T-helper 2 cell (primary cell): ENCODE measurements at regions not wholly inside any gene's neighbourhood (a gene's known extent, or its start where the extent isn't known, plus 50 kb on each side); places are given as distances from the start of the nearest gene placed in this dataset.

ENCODE experiments used
- DNase-seq, 5 experiments: peaks; one replicate each; pipeline versions ENCODE4 v3.0.0 to v3.0.0-alpha.2; 2012 to 2022

DNA sequence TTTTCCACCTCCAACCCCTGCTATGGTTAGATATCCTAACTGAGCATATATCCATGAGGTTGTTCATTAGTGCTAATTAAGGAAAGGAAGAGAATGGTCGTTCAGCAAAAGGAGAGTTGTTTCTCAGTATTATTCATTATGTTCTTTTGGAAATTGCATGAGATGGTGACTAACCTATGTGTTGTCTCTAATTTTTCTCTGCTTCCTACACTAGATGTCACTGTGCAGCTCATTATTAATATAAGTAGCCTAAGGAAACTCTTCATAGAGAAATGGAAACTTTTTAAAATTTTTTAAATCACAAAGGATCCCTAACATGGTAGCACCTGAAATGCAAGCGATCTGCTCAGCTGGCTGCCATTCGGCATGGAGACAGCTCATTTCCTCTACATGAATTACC, 67.7 kb upstream of the FAM9A start:
- DNase-seq = no peak

GRCh38 chrX:8868070-8868773, 67.0 kb upstream of the FAM9A start:
- no peak for DNase-seq

DNA sequence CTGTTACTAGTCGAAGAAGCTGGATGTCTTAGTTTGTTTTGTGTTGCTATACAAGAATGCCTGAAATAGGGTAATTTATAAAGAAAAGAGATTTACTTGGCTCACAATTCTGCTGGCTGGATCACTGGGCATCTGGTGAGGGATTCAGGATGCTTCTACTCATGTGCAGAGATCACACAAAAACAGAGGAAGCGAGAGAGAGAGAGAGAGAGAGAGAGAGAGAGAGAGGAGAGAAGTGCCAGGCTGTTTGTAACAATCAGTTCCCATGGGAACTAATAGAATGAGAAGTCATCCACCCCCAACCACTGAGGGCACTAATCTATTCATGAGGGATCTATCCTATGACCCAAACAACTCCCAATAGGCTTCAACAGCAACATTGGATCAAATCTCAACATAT, 66.2 kb upstream of the FAM9A start:
- no peak for DNase-seq

DNA sequence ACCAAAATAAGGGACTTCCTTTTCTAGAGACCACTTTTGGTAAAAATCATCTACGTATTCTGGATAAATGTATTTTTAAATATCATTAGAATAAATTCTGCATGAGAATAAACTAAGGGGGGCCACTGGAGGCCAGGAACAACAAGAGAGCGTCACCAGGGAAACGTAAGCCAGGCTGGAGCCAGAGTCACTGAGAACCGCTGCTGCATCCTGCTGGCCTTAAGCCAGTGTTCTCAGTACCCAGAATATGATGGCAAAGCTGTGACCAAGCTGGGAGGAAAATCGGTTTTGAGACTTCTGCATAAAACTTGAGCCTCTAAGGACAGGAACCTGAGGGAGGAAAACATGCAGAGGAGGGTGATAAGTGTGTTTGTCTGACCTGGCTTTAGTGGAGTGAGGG, 63.0 kb upstream of the FAM9A start:
- no peak for DNase-seq

GRCh38 chrX:8861908-8862307, 60.7 kb upstream of the FAM9A start:
- DNase-seq = no peak

DNA sequence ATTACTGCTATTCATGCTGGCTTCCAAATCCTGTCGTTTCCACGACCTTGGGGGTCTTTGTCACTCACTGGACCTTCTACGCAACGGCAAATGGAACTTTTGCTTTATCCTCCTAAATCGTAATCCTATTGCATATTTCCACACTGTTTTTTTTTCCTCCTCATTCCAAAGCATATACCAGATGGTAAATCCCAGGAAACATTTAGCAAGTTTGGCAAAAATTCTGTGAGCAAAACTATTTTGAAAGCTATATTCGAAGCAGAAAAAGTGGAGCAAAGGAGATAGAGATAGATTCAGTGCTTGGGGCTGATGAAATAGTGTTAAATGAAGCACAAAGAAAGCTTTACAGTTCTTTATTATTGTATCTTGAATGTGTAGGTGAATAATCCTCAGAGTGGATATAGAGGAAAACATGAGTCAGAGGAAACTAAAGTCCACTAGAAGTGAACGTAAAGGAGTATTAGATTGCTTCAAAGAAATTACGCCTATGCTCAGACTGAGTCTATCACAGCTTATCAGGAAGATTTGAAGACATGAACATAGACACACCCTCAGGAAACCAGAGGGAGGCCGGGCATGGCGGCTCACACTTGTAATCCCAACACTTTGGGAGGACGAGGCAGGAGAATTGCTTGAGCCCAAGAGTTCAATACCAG, 50.2 kb upstream of the FAM9A start:
- DNase-seq = no peak
